ENCODE measurements at regions not wholly inside any gene's neighbourhood (a gene's known extent, or its start where the extent isn't known, plus 50 kb on each side); places are given as distances from the start of the nearest gene placed in this dataset.

DNA sequence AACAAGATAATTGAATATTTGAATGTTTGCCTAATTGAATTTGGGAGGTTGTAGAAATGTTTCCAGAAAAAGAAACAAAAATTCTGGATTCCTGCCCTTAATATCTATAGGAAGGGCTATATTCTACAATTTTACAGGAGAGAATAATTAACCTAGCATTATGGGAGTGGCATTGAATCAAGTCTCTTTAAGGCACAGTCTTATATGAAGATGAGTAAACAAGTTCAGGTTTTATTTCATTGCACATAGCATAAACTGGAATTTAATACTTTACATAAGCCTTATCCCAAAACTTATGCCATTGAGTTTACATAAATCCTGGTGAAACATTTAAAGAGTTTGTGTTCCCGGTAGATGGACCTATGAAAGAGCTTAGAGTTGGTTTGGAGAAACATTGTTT lies 138.1 kb upstream of the ADAMTSL1 start:
- TF ChIP-seq POLR2A (IDR thresholded peaks at IDR 0.05; ENCODE audit: low read depth, low read length) = no peak
- no peak for TF ChIP-seq POLR2AphosphoS5 (IDR thresholded peaks at IDR 0.05; ENCODE audit: low read depth, low read length)
- no peak for TF ChIP-seq TAF1 (IDR thresholded peaks at IDR 0.05; ENCODE audit: low read depth, low read length)
- TF ChIP-seq SPI1 (IDR thresholded peaks at IDR 0.05; ENCODE audit: low read depth, low read length) = no peak
- TF ChIP-seq PAX5 (IDR thresholded peaks at IDR 0.05; ENCODE audit: insufficient read depth, low read length, severe bottlenecking) = no peak
- no peak for TF ChIP-seq POU2F2 (IDR thresholded peaks at IDR 0.05; ENCODE audit: low read depth, low read length)
